WTC11 (cell line): ENCODE measurements at regions not wholly inside any gene's neighbourhood (a gene's known extent, or its start where the extent isn't known, plus 50 kb on each side); places are given as distances from the start of the nearest gene placed in this dataset.

Experiments
- ATAC-seq: fragments of 200-7000 bp; cut with Tn5 transposase; 2 replicates; pipeline ENCODE4 v1.10.0; 2021; ENCODE audit warnings: mild to moderate bottlenecking, moderate library complexity
- CTCF ChIA-PET: fragments of 300-600 bp; sonication (Branson Sonifier 250); formaldehyde crosslinking; loops from one replicate; lab custom pipeline; 2021; ENCODE audit warnings: antibody characterized with exemption; lab: Charles Lee
- POLR2A ChIA-PET: fragments of 350-600 bp; sonication (Branson Sonifier 250); formaldehyde crosslinking; loops from one replicate; lab custom pipeline; 2021; ENCODE audit warnings: antibody characterized with exemption; lab: Charles Lee
- DNase-seq: peaks from one replicate; pipeline ENCODE4 v3.0.0; 2021; ENCODE audit warnings: low spot score
- H3K27ac Mint-ChIP-seq: 2 replicates; pipeline ENCODE4 v1.8.0; 2021; ENCODE audit warnings: mixed read lengths
- H3K27me3 Mint-ChIP-seq: 2 replicates; pipeline ENCODE4 v1.8.0; 2021; ENCODE audit warnings: low read depth, mild to moderate bottlenecking, moderate library complexity, mixed read lengths
- H3K36me3 Mint-ChIP-seq: 2 replicates; pipeline ENCODE4 v1.8.0; 2021; ENCODE audit warnings: mixed read lengths
- H3K4me1 Mint-ChIP-seq: 2 replicates; pipeline ENCODE4 v1.8.0; 2022; ENCODE audit warnings: mixed read lengths
- H3K4me3 Mint-ChIP-seq: 2 replicates; pipeline ENCODE4 v1.8.0; 2021; ENCODE audit warnings: mild to moderate bottlenecking, moderate library complexity, mixed read lengths
- H3K9me3 Mint-ChIP-seq: 2 replicates; pipeline ENCODE4 v1.8.0; 2021; ENCODE audit warnings: mixed read lengths
- AR ChIP-seq: fragments of 250-450 bp; sonication (Bioruptor Pico); IDR thresholded peaks from 2 replicates; pipeline ENCODE4 v1.9.0; 2021; ENCODE audit warnings: mild to moderate bottlenecking
- ARID4B ChIP-seq: sonication (generic); formaldehyde crosslinking; IDR thresholded peaks from 2 replicates; pipeline ENCODE4 v1.8.0; 2023; ENCODE audit warnings: missing genetic modification reagents, mild to moderate bottlenecking, borderline replicate concordance
- CDX4 ChIP-seq: fragments of 250-450 bp; sonication (Bioruptor Pico); IDR thresholded peaks from 2 replicates; pipeline ENCODE4 v1.9.0; 2021; ENCODE audit warnings: moderate library complexity, mild to moderate bottlenecking, inconsistent platforms, borderline replicate concordance
- ETV6 ChIP-seq: sonication (generic); formaldehyde crosslinking; IDR thresholded peaks from 2 replicates; pipeline ENCODE4 v1.8.1; 2022; ENCODE audit warnings: mild to moderate bottlenecking, missing genetic modification reagents
- GRHL2 ChIP-seq: fragments of 250-450 bp; sonication (Bioruptor Pico); IDR thresholded peaks from 2 replicates; pipeline ENCODE4 v1.8.0; 2022; ENCODE audit warnings: mild to moderate bottlenecking, moderate library complexity; ENCODE audit not compliant: insufficient replicate concordance, severe bottlenecking
- HMGA2 ChIP-seq: fragments of 250-450 bp; sonication (Bioruptor Pico); IDR thresholded peaks from 2 replicates; pipeline ENCODE4 v1.4.0; 2021; ENCODE audit warnings: mild to moderate bottlenecking, moderate library complexity
- IRF2 ChIP-seq: sonication (generic); formaldehyde crosslinking; IDR thresholded peaks from 2 replicates; pipeline ENCODE4 v1.8.0; 2022; ENCODE audit warnings: low read depth, missing genetic modification reagents, borderline replicate concordance
- KAT7 ChIP-seq: sonication (generic); formaldehyde crosslinking; IDR thresholded peaks from 2 replicates; pipeline ENCODE4 v1.8.1; 2023; ENCODE audit warnings: missing genetic modification reagents, mild to moderate bottlenecking, borderline replicate concordance
- MXD4 ChIP-seq: fragments of 250-450 bp; sonication (Bioruptor Pico); IDR thresholded peaks from 2 replicates; pipeline ENCODE4 v1.8.0; 2021; ENCODE audit warnings: mild to moderate bottlenecking, moderate library complexity, borderline replicate concordance
- NFYB ChIP-seq: sonication (generic); formaldehyde crosslinking; conservative IDR thresholded peaks from 2 replicates; pipeline ENCODE4 v1.8.0; 2022; ENCODE audit warnings: low read depth, missing genetic modification reagents
- NR3C1 ChIP-seq: sonication (generic); formaldehyde crosslinking; conservative IDR thresholded peaks from 2 replicates; pipeline ENCODE4 v1.8.1; 2023; ENCODE audit warnings: low read depth, mild to moderate bottlenecking, missing genetic modification reagents
- OVOL2 ChIP-seq: fragments of 250-450 bp; sonication (Bioruptor Pico); IDR thresholded peaks from 2 replicates; pipeline ENCODE4 v1.9.0; 2021; ENCODE audit warnings: mild to moderate bottlenecking, borderline replicate concordance
- RELA ChIP-seq: sonication (generic); formaldehyde crosslinking; IDR thresholded peaks from 2 replicates; pipeline ENCODE4 v1.8.1; 2022; ENCODE audit warnings: missing genetic modification reagents, mild to moderate bottlenecking, borderline replicate concordance
- RORB ChIP-seq: fragments of 250-450 bp; sonication (Bioruptor Pico); IDR thresholded peaks from 2 replicates; pipeline ENCODE4 v1.9.0; 2021; ENCODE audit warnings: mild to moderate bottlenecking
- SMAD3 ChIP-seq: sonication (generic); formaldehyde crosslinking; IDR thresholded peaks from 2 replicates; pipeline ENCODE4 v1.8.0; 2022; ENCODE audit warnings: missing genetic modification reagents, mild to moderate bottlenecking, borderline replicate concordance
- TP53 ChIP-seq: sonication (generic); formaldehyde crosslinking; IDR thresholded peaks from 2 replicates; pipeline ENCODE4 v1.8.1; 2023; ENCODE audit warnings: mild to moderate bottlenecking, missing genetic modification reagents
- ZBTB21 ChIP-seq: sonication (generic); formaldehyde crosslinking; IDR thresholded peaks from 2 replicates; pipeline ENCODE4 v1.8.1; 2023; ENCODE audit warnings: mild to moderate bottlenecking, missing genetic modification reagents, borderline replicate concordance
- ZNF219 ChIP-seq: sonication (generic); formaldehyde crosslinking; IDR thresholded peaks from 2 replicates; pipeline ENCODE4 v1.8.0; 2023; ENCODE audit warnings: missing genetic modification reagents, mild to moderate bottlenecking, borderline replicate concordance
- ZNF232 ChIP-seq: sonication (generic); formaldehyde crosslinking; IDR thresholded peaks from 2 replicates; pipeline ENCODE4 v1.8.0; 2022; ENCODE audit warnings: mild to moderate bottlenecking, missing genetic modification reagents
- ZNF423 ChIP-seq: fragments of 250-450 bp; sonication (Bioruptor Pico); IDR thresholded peaks from 2 replicates; pipeline ENCODE4 v2.1.2; 2022; ENCODE audit warnings: mild to moderate bottlenecking, moderate library complexity
- TF ChIP-seq, protein P1 (sequence below): sonication (generic); formaldehyde crosslinking; IDR thresholded peaks from 2 replicates; pipeline ENCODE4 v1.8.1; 2023; ENCODE audit warnings: mild to moderate bottlenecking, missing genetic modification reagents
- TF ChIP-seq, protein P2 (sequence below): fragments of 250-450 bp; sonication (Bioruptor Pico); IDR thresholded peaks from 2 replicates; pipeline ENCODE4 v1.9.0; 2021; ENCODE audit warnings: mild to moderate bottlenecking

GRCh38 chr5:2280318-2280717 lies 397.6 kb upstream of the IRX4 start (continued):
- TF ChIP-seq, protein P1, sequence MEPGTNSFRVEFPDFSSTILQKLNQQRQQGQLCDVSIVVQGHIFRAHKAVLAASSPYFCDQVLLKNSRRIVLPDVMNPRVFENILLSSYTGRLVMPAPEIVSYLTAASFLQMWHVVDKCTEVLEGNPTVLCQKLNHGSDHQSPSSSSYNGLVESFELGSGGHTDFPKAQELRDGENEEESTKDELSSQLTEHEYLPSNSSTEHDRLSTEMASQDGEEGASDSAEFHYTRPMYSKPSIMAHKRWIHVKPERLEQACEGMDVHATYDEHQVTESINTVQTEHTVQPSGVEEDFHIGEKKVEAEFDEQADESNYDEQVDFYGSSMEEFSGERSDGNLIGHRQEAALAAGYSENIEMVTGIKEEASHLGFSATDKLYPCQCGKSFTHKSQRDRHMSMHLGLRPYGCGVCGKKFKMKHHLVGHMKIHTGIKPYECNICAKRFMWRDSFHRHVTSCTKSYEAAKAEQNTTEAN (CRISPR knock-in tag) = no peak
- TF ChIP-seq GRHL2 (CRISPR knock-in tag) (no peak), KAT7 (CRISPR knock-in tag) (no peak), RORB (CRISPR knock-in tag) (no peak), NFYB (CRISPR knock-in tag) (no peak), ZNF219 (CRISPR knock-in tag) (no peak), TP53 (CRISPR knock-in tag) (no peak), RELA (CRISPR knock-in tag) (no peak), OVOL2 (no peak)
- TF ChIP-seq, protein P2, sequence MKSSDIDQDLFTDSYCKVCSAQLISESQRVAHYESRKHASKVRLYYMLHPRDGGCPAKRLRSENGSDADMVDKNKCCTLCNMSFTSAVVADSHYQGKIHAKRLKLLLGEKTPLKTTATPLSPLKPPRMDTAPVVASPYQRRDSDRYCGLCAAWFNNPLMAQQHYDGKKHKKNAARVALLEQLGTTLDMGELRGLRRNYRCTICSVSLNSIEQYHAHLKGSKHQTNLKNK (CRISPR knock-in tag) = no peak
- TF ChIP-seq, all 79 proteins: peak for 0

DNA sequence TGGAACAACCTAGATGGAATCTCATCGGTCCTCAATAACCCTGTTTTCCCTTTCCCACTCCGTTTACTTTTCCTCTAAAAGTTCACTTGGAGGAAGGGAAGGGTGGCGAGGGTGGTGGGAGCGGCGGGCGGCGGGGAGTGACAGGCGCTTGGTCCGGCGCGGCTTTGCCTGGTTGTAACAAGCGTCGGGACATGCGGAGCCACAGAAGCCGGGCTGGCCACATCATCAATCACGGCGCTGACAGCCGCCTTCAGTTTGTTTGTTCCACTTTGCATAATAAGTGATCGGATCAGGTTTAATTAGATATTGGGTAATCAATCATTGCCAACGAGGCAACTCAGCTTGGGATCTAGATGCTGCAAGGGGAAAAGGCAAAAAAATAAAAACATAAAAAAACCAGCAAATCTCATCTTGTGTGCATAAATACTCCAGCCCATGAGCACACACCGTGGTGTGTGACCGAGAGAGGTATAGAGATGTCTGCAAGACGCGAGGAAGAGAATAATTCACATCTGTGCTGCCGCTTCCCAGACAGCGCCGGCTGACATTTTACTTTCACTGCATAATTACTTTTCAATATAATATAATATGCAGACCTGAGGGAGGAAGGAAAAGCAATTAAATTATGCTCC lies 396.2 kb upstream of the IRX4 start:
- ATAC-seq (no peak), DNase-seq (no peak)
- Mint-ChIP-seq H3K27me3 (no peaks in the 10 kb centered on the region; the same call in none of the 2 replicates), H3K4me1 (no peaks in the 10 kb centered on the region), H3K27ac (no peak overlapping the region), H3K4me3 (no peak overlapping the region), H3K9me3 (no peaks in the 10 kb centered on the region), H3K36me3 (no peaks in the 10 kb centered on the region)
- POLR2A ChIA-PET = no interaction called here
- CTCF ChIA-PET = no interaction called here
- TF ChIP-seq KAT7 (CRISPR knock-in tag) = no peak
- TF ChIP-seq SMAD3 (CRISPR knock-in tag) = no peak
- TF ChIP-seq MXD4 = no peak
- no peak for TF ChIP-seq ZNF219 (CRISPR knock-in tag)
- TF ChIP-seq AR (CRISPR knock-in tag) = no peak
- no peak for TF ChIP-seq ZBTB21
- TF ChIP-seq CDX4 (CRISPR knock-in tag) = no peak
- no peak for TF ChIP-seq ZNF232
- TF ChIP-seq NR3C1 (CRISPR knock-in tag) = no peak
- no peak for TF ChIP-seq HMGA2 (CRISPR knock-in tag)
- TF ChIP-seq ETV6 (CRISPR knock-in tag) = no peak
- TF ChIP-seq, protein P1 (CRISPR knock-in tag) = no peak
- no peak for TF ChIP-seq ZNF423
- TF ChIP-seq RELA (CRISPR knock-in tag) = no peak
- TF ChIP-seq ARID4B = no peak
- no peak for TF ChIP-seq IRF2 (CRISPR knock-in tag)
